CD4-positive, alpha-beta T cell treated with Interleukin-15 for 1 hour (primary cell): ENCODE measurements at regions not wholly inside any gene's neighbourhood (a gene's known extent, or its start where the extent isn't known, plus 50 kb on each side); places are given as distances from the start of the nearest gene placed in this dataset.
"Not testable (repeated sequence)": the region's sequence is repeated elsewhere in the genome, so short reads cannot be mapped to it uniquely, and the experiment has no call there.

Experiments used
- DNase-seq: peaks from one replicate; pipeline ENCODE4 v3.0.0-alpha.2; 2020

GRCh38 chr5:72760259-72760658 lies 56.2 kb upstream of the TNPO1 start:
- DNase-seq: no peak

DNA sequence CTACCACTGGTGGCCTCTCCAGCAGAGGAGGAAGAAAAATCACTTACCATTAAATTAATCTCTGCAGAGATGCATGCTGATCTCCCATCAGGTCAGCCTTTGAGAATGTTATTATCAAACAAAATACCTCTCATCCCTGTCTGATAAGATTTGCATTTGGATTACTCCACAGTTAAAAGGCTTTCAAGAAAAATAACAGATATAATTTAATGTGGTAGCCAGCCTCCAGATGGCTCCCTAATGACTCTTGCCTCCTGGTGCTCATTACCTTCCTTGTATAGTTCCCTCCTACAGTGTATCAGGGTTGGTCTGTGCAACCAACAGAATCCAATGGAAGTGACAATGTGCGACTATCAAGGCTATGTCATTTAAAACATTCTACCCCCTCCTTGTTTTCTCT lies 63.6 kb upstream of the TNPO1 start:
- no peak for DNase-seq

DNA sequence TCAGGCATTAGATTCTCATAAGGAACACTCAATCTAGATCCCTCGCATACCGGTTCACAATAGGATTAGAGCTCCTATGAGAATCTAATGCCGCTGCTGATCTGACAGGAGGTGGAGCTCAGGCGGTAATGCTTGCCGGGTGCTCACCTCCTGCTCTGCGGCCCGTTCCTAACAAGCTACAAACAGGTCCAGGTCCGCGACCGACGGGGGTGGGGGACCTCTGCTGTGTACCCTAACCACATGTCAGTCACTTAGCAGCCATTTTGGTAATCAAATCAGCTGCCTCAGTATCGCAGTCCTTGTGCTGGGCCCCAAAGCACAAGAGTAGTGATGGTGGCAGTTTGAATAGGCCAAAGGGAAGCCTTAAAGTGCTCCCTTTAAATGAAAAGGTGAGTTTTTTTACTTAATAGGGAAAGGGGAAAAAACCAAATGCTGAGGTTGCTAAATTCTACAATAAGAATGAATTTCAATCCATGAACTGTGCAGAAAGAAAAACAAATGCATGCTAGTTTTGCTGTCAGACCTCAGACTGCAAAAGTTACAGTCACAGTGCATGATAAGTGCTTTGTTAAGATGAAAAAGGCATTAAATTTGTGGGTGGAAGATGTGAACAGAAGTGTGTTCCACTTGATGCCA lies 67.0 kb upstream of the TNPO1 start:
- DNase-seq: no peak

DNA sequence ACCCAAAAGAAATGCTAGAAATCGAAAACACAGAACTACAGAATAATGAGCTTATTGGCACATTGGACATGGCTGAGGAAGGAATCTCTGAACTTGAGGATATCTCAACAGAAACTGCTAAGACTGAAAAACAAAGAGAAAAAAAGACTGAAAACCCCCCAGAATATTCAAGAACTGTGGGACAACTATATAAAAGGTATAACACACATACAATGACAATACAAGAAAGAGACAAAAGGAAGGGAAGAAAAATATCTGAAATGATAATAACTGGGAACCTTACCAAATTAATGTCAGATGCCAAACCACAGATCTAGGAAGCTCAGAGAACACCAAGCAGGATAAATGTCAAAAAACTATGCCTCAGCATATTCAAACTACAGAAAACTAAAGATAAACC lies 68.6 kb upstream of the TNPO1 start:
- DNase-seq: no peak

DNA sequence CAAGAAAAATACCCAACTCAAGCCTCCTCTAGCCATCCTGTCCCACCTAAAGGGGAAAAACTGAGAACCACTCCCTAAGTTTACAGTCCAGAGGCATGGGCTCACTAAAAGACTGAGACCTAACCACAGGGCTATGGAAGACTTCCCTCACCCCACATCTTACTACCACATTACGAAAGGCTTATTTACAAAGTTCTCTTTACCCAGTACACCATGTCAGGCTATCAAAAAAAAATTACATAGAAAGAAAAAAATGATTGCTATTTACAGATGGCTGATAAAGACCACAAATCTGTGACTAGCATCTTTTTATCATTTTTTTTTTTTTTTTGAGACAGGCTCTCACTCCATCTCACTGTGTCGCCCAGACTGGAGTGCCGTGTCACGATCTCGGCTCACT lies 69.7 kb upstream of the TNPO1 start:
- DNase-seq: no peak

- no peak for DNase-seq
Measured at GRCh38 chr5:72744136-72744535, 72.3 kb upstream of the TNPO1 start.

- DNase-seq: no peak
Measured at GRCh38 chr5:72741805-72742204, 74.7 kb upstream of the TNPO1 start.

DNA sequence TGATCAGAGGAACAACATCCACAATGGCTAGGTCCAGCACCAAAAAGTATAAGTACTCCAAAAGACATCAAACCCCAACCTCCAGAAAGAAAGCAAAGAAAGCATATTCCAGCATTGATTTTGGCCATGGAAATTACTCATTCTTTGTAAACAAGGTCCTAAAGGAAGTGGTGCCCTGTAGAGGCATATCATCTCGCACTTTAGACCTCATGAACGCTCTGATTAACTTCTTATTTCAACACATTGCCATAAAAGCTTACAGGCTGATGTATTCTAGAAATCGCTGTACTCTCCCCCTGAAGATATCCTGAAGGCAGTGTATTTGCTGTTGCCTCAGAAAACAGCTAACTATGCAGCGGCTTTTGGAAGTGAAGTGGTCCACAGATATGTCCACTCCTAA lies 82.7 kb upstream of the TNPO1 start:
- DNase-seq: no peak

- no peak for DNase-seq
Measured at GRCh38 chr5:72723581-72723980, 92.9 kb upstream of the TNPO1 start.

DNA sequence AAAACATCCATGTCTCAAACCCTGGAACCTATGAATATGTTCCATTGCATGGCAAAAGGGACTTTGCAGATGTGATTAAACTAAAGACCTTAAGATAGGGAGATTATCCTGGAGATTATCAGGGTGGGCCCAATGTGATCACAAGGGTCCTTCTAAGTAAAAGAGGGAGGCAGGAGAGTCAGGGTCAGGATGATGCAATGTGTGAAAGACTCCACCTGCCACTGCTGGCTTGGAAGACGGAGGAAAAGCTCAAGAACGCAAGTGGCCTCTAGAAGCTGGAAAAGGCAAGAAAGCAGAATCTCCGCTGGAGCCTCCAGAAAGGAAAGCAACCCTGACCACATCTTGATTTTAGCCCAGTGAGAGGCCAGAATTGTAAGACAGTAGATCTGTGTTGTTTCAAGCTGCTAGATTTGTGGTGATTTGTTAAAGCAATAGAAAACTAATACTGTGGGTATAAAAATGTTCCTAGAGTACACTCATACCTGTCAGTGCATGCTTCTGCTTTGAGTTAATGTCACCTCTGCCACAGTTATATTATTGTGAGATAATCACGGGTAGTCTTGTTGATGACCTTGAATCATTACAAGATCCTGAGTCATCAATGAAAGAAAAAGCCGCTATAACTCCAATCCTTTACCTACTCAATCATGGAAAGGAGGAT lies 93.5 kb upstream of the TNPO1 start:
- no peak for DNase-seq

GRCh38 chr5:72721844-72722243 lies 94.6 kb upstream of the TNPO1 start:
- no peak for DNase-seq

DNA sequence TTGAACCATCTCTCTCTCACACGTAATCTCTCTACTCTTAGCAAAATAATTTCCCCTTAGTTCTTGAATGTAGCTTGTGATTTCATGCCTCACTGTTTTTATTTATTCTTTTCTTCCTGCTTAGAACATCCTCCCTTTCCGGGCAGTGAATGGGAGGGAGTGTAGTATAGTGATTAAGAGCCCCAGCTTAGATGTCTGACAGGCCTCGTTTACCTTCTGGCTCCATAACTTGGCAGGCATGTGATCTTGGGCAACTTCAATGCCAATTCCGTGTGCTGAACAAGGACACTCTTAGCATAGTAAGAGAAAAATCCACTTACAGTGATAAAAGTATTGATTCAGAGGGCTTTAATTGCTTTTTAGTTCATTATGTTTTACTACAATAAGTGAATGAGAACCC lies 96.3 kb upstream of the TNPO1 start:
- no peak for DNase-seq

GRCh38 chr5:72711351-72711750 lies 105.1 kb upstream of the TNPO1 start:
- DNase-seq: no peak

DNA sequence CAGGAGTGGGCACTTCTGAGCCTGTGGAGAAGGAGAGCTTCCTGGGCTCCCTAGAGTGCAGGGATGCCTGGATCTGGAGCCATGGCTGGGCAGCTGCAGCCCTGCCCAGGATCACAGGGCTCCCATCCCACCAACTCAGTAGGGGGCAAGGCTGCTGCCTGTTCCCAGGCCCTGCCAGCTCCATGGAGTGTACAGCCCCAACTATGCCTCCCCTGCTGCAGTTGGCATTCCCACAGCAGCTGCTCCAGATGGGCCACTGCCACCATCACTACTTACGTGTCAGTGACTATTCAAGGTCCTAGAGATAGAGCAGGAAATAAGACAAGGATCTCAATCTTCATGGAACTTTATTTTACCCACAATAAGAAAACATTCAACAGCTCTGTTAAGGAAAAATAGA lies 107.1 kb upstream of the TNPO1 start:
- no peak for DNase-seq

GRCh38 chr5:72705178-72705577 lies 111.3 kb upstream of the TNPO1 start:
- DNase-seq: no peak

GRCh38 chr5:72703876-72704275 lies 112.6 kb upstream of the TNPO1 start:
- DNase-seq: no peak

DNA sequence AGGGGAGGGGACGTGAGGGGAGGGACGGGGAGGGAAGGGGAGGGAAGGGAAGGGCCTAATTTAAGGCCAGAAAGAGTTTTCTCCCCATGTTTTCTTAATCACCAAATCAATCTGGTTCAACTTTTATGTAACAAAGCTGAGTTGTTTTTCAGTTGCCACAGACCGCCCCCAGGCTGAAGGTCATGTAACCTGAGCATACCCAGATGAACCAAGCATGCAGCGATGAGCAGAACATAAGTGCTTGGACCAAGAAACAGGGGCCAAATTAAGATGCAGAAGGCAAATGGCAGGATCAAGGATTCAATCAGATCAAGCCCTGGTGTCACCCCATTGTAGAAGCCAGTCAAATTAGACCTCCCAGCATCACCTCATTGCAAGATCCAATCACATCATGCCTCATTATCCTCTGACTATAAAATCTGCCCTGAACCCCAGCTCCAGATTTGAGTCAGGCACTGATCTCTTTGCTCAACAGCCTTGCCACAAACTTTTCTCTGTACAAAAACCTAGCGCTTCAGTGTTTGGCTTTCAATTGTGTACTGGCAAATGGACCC lies 113.5 kb upstream of the TNPO1 start:
- no peak for DNase-seq

GRCh38 chr5:72702105-72702504 lies 114.4 kb upstream of the TNPO1 start:
- not testable (repeated sequence) for DNase-seq

- DNase-seq: no peak
Measured at GRCh38 chr5:72698481-72698880, 118.0 kb upstream of the TNPO1 start.

GRCh38 chr5:72697622-72698021 lies 118.8 kb upstream of the TNPO1 start:
- DNase-seq: no peak

- no peak for DNase-seq
Measured at GRCh38 chr5:72695659-72696058, 120.8 kb upstream of the TNPO1 start.

DNA sequence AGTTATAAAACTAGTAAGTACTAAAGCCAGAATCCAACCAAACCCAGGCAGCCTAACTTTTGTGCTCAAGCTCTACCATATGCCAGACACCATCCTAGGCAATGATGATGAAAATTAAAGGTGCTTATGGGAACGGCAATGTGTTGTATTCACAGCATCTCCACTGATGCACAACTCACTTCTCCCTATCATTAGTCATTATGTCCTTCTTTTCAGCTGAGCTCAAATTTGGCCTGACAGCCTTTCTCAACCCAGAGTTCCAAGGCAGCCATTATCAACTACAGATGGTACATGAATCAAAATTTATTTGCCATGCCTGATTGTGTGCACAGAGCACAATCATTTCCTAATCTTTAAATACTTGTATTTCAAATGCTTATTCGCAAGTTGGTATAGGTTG lies 121.6 kb upstream of the TNPO1 start:
- DNase-seq: no peak

GRCh38 chr5:72693546-72694205 lies 122.8 kb upstream of the TNPO1 start:
- DNase-seq: no peak
